CD14-positive monocyte (primary cell): ENCODE measurements at regions not wholly inside any gene's neighbourhood (a gene's known extent, or its start where the extent isn't known, plus 50 kb on each side); places are given as distances from the start of the nearest gene placed in this dataset.

ENCODE experiments used
- DNase-seq, 3 donors: peaks; one replicate each; pipeline ENCODE4 v3.0.0-alpha.2; 2011 to 2022
- H2AFZ ChIP-seq: 2 replicates; pipeline ENCODE4 v1.6.0; 2012; ENCODE audit warnings: mild to moderate bottlenecking, low read depth, low read length, inconsistent platforms; ENCODE audit not compliant: insufficient read depth, poor library complexity, severe bottlenecking
- H3K27ac ChIP-seq, 2 donors: 1 replicate in 1 of 2; 2 replicates in 1 of 2; pipeline ENCODE4 v1.5.1; 2012 to 2013; ENCODE audit warnings: low read length in 2 of 2, control low read depth in 1 of 2, inconsistent platforms in 1 of 2, low read depth in 1 of 2, mild to moderate bottlenecking in 1 of 2
- H3K27me3 ChIP-seq, 2 donors: one replicate each; pipeline versions ENCODE4 v1.6.0 to v1.6.1; 2011 to 2013; ENCODE audit warnings: low read length in 2 of 2; ENCODE audit not compliant: control insufficient read depth in 2 of 2, insufficient read depth in 2 of 2
- H3K36me3 ChIP-seq, 2 donors: replicated peaks in 1 of 2; 1 replicate in 1 of 2; 2 replicates in 1 of 2; pipeline versions ENCODE4 v1.5.1 to v1.6.1; 2012 to 2013; ENCODE audit warnings: low read length in 2 of 2, control low read depth in 1 of 2, inconsistent platforms in 1 of 2, mild to moderate bottlenecking in 1 of 2; ENCODE audit not compliant: insufficient read depth in 2 of 2, control insufficient read depth in 1 of 2
- H3K4me1 ChIP-seq, 2 donors: 1 replicate in 1 of 2; 2 replicates in 1 of 2; pipeline versions ENCODE4 v1.5.1 to v1.6.1; 2012 to 2013; ENCODE audit warnings: low read length in 2 of 2, control low read depth in 1 of 2, inconsistent platforms in 1 of 2, mild to moderate bottlenecking in 1 of 2, moderate library complexity in 1 of 2; ENCODE audit not compliant: insufficient read depth in 2 of 2, control insufficient read depth in 1 of 2
- H3K4me2 ChIP-seq: replicated peaks from 2 replicates; pipeline ENCODE3; 2012; ENCODE audit warnings: low read length, moderate library complexity, mild to moderate bottlenecking; ENCODE audit not compliant: poor library complexity, severe bottlenecking; ENCODE audit errors: extremely low read depth
- H3K4me3 ChIP-seq, 3 experiments: fragments of 200-600 bp in 1 of 3; sonication (generic) in 1 of 3; replicated peaks in 1 of 3; 1 replicate in 2 of 3; 2 replicates in 1 of 3; pipeline ENCODE4 v1.5.1; 2011 to 2013; ENCODE audit warnings: low read length in 3 of 3, mild to moderate bottlenecking in 3 of 3, control low read depth in 2 of 3, low read depth in 2 of 3, inconsistent platforms in 1 of 3, moderate library complexity in 1 of 3
- H3K79me2 ChIP-seq: 2 replicates; pipeline ENCODE4 v1.6.0; 2012; ENCODE audit warnings: mild to moderate bottlenecking, control low read depth, inconsistent platforms, low read length, moderate library complexity; ENCODE audit not compliant: insufficient read depth
- H3K9ac ChIP-seq: 2 replicates; pipeline ENCODE4 v1.6.0; 2017; ENCODE audit warnings: low read length, mild to moderate bottlenecking; ENCODE audit not compliant: insufficient read depth, poor library complexity, severe bottlenecking
- H3K9me3 ChIP-seq, 2 donors: replicated peaks in 1 of 2; 1 replicate in 1 of 2; 2 replicates in 1 of 2; pipeline versions ENCODE4 v1.5.1 to v1.6.1; 2012 to 2013; ENCODE audit warnings: low read length in 2 of 2, control low read depth in 1 of 2; ENCODE audit not compliant: control insufficient read depth in 1 of 2, insufficient read depth in 1 of 2
- H4K20me1 ChIP-seq: 2 replicates; pipeline ENCODE4 v1.6.0; 2012; ENCODE audit warnings: mild to moderate bottlenecking, low read length, control low read depth, moderate library complexity; ENCODE audit not compliant: insufficient read depth
- H3K27ac Mint-ChIP-seq, 7 donors: one replicate each; pipeline ENCODE4 v1.8.0; 2020; ENCODE audit warnings: mild to moderate bottlenecking in 7 of 7, mixed read lengths in 7 of 7, moderate library complexity in 6 of 7, inconsistent platforms in 2 of 7
- H3K27me3 Mint-ChIP-seq, 3 donors: one replicate each; pipeline ENCODE4 v1.8.0; 2021 to 2022; ENCODE audit warnings: low read depth in 3 of 3, mild to moderate bottlenecking in 3 of 3, mixed read lengths in 3 of 3, moderate library complexity in 3 of 3, inconsistent platforms in 1 of 3
- H3K36me3 Mint-ChIP-seq, 2 donors: one replicate each; pipeline ENCODE4 v1.8.0; 2020; ENCODE audit warnings: mixed read lengths in 2 of 2, inconsistent platforms in 1 of 2, mild to moderate bottlenecking in 1 of 2
- H3K4me1 Mint-ChIP-seq: one replicate; pipeline ENCODE4 v1.8.0; 2020; ENCODE audit warnings: mild to moderate bottlenecking, mixed read lengths
- H3K4me3 Mint-ChIP-seq, 2 donors: one replicate each; pipeline ENCODE4 v1.8.0; 2020; ENCODE audit warnings: mild to moderate bottlenecking in 2 of 2, mixed read lengths in 2 of 2, moderate library complexity in 1 of 2
- H3K9me3 Mint-ChIP-seq, 7 donors: one replicate each; pipeline ENCODE4 v1.8.0; 2020 to 2022; ENCODE audit warnings: mixed read lengths in 7 of 7, mild to moderate bottlenecking in 6 of 7, moderate library complexity in 6 of 7, inconsistent platforms in 2 of 7
- CTCF ChIP-seq: fragments of 200-600 bp; IDR thresholded peaks from one replicate; pipeline ENCODE4 v1.8.0; 2022; ENCODE audit warnings: antibody characterized with exemption, mild to moderate bottlenecking
- WGBS: methylation state at CpG from one replicate; pipeline ENCODE4 v1.1.5; 2013; ENCODE audit warnings: missing lambda C conversion rate; ENCODE audit not compliant: insufficient coverage; 5-methylcytosine and 5-hydroxymethylcytosine counted together
- intact Hi-C, 2 donors: fragments of 100-400 bp; cut with micrococcal nuclease; formaldehyde crosslinking; loops; one replicate each; pipeline versions ENCODE4 v1.15.0 to v1.15.1; 2023

DNA sequence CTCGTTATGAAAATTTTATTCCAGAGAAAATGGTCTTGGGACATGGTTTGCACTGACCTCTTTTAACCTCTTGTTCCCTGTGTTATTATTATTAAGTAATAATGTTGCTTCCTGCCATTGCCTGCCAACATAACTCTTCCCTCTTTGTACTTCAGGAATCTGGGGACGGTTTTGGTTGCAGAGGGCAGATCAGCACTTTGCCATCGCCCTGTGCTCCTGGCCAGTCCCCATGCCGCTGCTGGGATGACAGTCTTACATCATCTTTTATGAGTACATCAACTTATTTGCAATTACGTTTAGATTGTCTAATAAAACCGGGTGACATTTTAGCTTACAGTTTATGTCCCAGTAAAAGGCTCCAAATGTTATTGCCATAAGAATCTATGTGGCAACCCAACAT is 157.2 kb downstream of the CDH26 start:
- H3K4me1 ChIP-seq: peaks cover 76 to 88% of the 10 kb centered on the region in 2 donors
- H2AFZ ChIP-seq: no peak overlapping the region
- H3K27me3 Mint-ChIP-seq: peaks cover 0 to 5% (median 0%) of the 10 kb centered on the region in 3 donors
- H4K20me1 ChIP-seq: no peaks in the 10 kb centered on the region
- no peak overlapping the region for H3K9ac ChIP-seq
- H3K27me3 ChIP-seq: no peaks in the 10 kb centered on the region
- no peak overlapping the region for H3K4me2 ChIP-seq
- H3K79me2 ChIP-seq: no peaks in the 10 kb centered on the region
- H3K27ac Mint-ChIP-seq: peak overlapping the region; percentile 78 to 90 (median 86)
- DNase-seq: peak in 2 of 3 donors; percentile 29 to 30
- H3K9me3 ChIP-seq: no peaks in the 10 kb centered on the region
- no peaks in the 10 kb centered on the region for H3K36me3 ChIP-seq
- H3K27ac ChIP-seq: peak overlapping the region; percentile 72 to 87
- peak overlapping the region in 1 of 2 donors; percentile 60 for H3K4me3 Mint-ChIP-seq
- no peak for TF ChIP-seq CTCF
- intact Hi-C loops: loop anchor here (5.0 to 10.0 kb wide), 3 partner anchors 58 to 391 kb away; partner anchors contain the start of genes FAM217B (in 1 of the 2) and PPP1R3D (in 1 of the 2)
- H3K36me3 Mint-ChIP-seq: no peaks in the 10 kb centered on the region
- peaks cover 0 to 2% (median 0%) of the 10 kb centered on the region in 7 donors for H3K9me3 Mint-ChIP-seq
- no peak overlapping the region for H3K4me3 ChIP-seq
- H3K4me1 Mint-ChIP-seq: peaks cover 86% of the 10 kb centered on the region
- 13% methylated on average over 3 of the region's 6 CpGs for WGBS

- Histone ChIP-seq H3K27me3 (no peaks in the 10 kb centered on the region), H3K4me1 (peaks cover 71 to 81% of the 10 kb centered on the region in 2 donors), H3K9ac (peak overlapping the region; percentile 53), H3K27ac (peak overlapping the region; percentile 72 to 87), H3K36me3 (no peaks in the 10 kb centered on the region), H4K20me1 (no peaks in the 10 kb centered on the region), H3K9me3 (no peaks in the 10 kb centered on the region), H3K4me3 (peak overlapping the region; percentile 23 to 69 (median 42)), H2AFZ (no peak overlapping the region), H3K79me2 (no peaks in the 10 kb centered on the region), H3K4me2 (peak overlapping the region; percentile 75)
- WGBS: 51% methylated on average over 18 of the region's 18 CpGs
- H3K36me3 Mint-ChIP-seq: no peaks in the 10 kb centered on the region
- H3K27ac Mint-ChIP-seq: peak overlapping the region; percentile 79 to 91 (median 90)
- peak overlapping the region; percentile 65 to 84 for H3K4me3 Mint-ChIP-seq
- peaks cover 0 to 5% (median 0%) of the 10 kb centered on the region in 3 donors for H3K27me3 Mint-ChIP-seq
- TF ChIP-seq CTCF: no peak
- peaks cover 79% of the 10 kb centered on the region for H3K4me1 Mint-ChIP-seq
- DNase-seq: peak in 2 of 3 donors; percentile 30 to 39
- intact Hi-C loops: loop anchor here (5.0 to 10.0 kb wide), 3 partner anchors 59 to 392 kb away; partner anchors contain the start of genes FAM217B (in 1 of the 2) and PPP1R3D (in 1 of the 2)
- peaks cover 0 to 2% (median 0%) of the 10 kb centered on the region in 7 donors for H3K9me3 Mint-ChIP-seq
Measured at GRCh38 chr20:60116128-60116909, 158.1 kb downstream of the CDH26 start.
